CD4-positive, alpha-beta T cell treated with Interleukin-4 for 1 hour (primary cell): ENCODE measurements at regions not wholly inside any gene's neighbourhood (a gene's known extent, or its start where the extent isn't known, plus 50 kb on each side); places are given as distances from the start of the nearest gene placed in this dataset.
"Not testable (repeated sequence)": the region's sequence is repeated elsewhere in the genome, so short reads cannot be mapped to it uniquely, and the experiment has no call there.

Experiments used
- DNase-seq, 2 donors: peaks; one replicate each; pipeline ENCODE4 v3.0.0-alpha.2; 2020 to 2022

GRCh38 chr16:52308051-52308450, 238.9 kb downstream of the TOX3 start:
- DNase-seq, result no peak

GRCh38 chr16:52301026-52301425, 245.9 kb downstream of the TOX3 start:
- no peak for DNase-seq

DNA sequence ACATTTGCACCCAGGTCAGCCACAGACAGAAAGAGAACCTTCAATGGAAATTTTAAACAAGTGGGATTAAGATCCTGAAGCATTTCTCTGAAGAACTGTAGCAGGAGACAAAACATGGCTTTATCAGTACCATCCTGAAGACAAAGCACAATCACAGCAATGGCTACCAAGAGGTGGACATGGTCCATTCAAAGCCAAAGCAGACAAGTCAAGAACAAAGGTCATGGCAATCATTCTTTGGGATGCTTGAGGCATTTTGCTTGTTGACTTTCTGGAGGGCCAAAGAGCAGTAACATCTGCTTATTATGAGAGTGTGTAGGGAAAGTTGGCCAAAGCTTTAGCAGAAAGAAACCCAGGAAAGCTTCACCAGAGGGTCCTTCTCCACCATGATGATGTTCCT, 248.2 kb downstream of the TOX3 start:
- DNase-seq, result no peak

GRCh38 chr16:52296706-52297315, 250.1 kb downstream of the TOX3 start:
- not testable (repeated sequence) for DNase-seq

- DNase-seq, result no peak
Observed at GRCh38 chr16:52296076-52296475, 250.9 kb downstream of the TOX3 start.

GRCh38 chr16:52294660-52295059, 252.3 kb downstream of the TOX3 start:
- no peak for DNase-seq

DNA sequence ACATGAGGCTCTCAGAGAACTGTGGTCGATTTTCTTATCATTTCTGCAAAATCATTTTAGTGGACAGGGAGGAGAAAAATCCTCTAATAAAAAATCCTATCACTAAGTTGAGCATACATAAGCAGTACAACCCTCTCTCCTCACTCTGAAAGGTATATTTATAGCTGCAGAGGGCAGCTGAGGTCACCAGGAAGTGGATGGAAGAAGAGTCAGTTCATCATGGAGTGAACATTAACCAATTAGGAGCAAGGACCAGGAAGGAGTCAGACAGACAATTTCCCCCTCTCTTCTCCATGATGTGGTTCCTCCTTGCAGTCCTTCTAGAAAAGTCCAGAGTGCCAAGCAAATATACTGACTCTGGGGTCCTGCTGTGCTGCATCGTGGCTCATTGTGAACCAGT, 253.7 kb downstream of the TOX3 start:
- DNase-seq, result no peak

DNA sequence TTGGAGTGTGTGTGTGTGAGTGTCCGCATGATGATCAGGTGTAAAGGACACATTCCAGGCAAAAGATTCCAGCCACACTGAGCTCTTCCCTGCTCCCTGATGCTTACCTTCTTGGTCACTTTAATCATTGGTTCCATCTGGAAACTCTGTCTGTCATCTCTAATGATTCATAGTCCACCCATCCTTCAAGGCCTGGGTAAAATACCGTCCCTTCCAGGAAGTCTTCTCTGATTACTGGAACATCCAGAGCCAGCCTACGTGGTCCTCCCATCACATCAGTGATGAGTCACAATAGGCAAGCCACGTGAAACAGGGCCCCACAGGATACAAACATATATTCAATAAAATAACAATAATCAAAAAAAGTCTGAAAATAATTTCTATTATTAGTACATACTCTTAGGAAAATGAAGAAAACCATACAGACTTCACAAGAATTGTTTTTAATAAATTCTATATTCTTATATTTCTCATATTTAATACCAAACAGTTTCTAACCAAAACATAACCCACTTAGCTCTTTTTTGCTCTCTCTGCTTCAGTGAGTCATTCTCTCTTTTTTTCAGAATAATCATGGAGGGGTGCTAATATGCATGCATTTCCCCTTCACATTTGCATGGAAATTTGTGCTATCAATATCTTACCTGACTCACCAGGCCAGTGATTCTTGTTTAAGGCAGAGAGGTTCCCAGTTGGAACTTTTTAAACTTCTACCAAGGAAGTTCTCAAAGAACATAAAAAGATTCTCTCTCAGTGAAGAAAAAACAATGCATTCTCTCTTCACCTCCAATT, 263.2 kb downstream of the TOX3 start:
- DNase-seq, result no peak

DNA sequence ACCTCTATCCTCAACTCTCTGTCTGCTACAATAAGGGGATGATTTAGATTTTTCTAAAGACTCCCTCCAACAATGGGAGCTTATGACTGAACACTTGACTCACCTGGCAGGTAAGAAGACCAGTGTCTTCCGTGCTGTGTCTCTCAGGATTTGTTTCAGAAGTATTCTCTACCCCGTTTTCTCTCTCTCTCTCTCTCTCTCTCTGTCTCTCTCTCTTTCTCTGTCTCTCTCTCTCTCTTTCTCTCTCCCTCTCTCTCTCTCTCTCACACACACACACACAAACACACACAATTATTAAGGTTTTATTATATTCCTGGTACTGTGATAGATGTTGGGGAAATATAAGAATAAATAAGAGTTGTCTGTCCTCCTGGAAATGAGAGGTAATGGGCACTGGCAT, 263.9 kb downstream of the TOX3 start:
- DNase-seq, result no peak

DNA sequence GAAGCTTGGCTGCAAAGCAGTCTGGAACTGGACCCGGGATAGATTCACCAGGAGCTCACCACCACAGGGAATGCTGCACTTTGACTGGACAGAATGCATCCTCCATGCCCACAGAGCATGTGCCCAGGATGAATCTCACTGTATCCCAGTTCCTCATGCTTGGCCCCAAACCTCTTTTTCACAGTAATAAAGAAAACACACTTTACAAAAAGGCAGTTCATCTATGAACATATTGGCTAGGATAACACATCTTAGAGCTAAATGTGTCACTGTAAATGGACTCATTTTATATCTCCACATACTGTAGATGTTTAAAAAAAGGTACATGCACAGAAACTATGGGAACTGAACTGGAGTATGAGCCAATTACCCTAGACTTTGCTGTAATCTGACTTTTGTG, 266.9 kb downstream of the TOX3 start:
- no peak for DNase-seq

GRCh38 chr16:52271088-52271750, 275.7 kb downstream of the TOX3 start:
- DNase-seq, result no peak

GRCh38 chr16:52265446-52265861, 281.5 kb downstream of the TOX3 start:
- no peak for DNase-seq

- DNase-seq, result no peak
Observed at GRCh38 chr16:52257534-52257933, 289.4 kb downstream of the TOX3 start.

GRCh38 chr16:52256310-52257078, 290.4 kb downstream of the TOX3 start:
- no peak for DNase-seq

- no peak for DNase-seq
Observed at GRCh38 chr16:52254746-52255145, 292.2 kb downstream of the TOX3 start.

DNA sequence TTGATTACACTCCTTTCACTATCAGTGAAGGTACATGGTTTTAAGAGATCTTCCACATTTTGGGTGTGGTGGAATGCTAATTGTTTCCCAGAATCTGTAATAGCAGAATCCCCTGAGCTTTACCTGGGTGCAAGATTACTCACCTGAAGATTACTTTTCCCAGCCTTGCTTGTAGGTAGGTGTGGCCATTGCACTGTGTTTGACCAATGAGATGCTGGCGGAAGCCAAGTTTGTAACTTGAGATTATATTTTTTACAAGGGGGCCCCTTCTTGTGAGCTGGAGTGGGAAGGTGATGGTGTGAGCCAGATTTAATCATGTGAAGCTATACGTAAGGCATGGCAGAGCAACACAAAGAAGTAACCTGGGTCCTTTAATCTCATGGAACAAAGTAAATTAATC, 294.3 kb downstream of the TOX3 start:
- no peak for DNase-seq

DNA sequence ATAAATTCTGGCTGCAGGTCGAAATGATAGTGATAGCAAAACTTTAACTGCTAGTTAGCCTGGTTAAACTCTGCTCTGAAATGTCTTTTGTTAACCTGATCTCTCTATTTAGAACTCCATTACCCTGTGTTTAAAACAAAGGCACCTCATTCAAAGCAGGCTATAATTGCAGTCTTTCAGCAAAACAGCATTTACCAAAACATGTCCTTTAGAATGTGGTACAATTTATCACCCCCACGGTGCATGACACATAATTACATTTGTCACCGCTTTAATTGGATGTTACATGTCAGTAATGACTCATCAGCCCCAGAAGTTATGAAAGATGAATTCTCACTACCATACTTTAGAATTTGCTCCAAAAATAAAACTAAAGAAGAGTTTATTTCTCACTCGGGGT, 295.4 kb downstream of the TOX3 start:
- no peak for DNase-seq

GRCh38 chr16:52247737-52248136, 299.2 kb downstream of the TOX3 start:
- DNase-seq, result no peak

GRCh38 chr16:52238710-52239109, 308.2 kb downstream of the TOX3 start:
- DNase-seq, result no peak

DNA sequence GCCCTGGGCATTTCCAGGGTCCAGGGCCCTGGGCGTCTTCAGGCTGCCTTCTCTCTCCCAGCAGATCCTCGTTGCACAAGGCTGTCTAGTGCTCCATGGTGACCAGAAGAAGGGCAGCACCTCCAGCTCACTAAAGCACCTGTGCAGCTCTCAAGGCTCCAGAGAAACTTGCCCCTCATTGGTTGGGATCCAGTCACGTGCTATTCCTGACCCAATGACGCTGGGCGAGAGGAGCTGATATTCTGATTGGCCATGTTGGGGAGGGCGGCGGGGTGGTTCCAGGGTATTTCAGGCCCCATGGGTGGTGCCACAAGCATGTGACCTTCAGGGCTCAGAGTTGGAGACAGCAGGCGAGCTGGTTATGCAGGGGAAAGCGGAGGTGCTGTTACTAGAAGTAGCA, 309.1 kb downstream of the TOX3 start:
- DNase-seq, result no peak

- no peak for DNase-seq
Observed at GRCh38 chr16:52235186-52235585, 311.8 kb downstream of the TOX3 start.

- no peak for DNase-seq
Observed at GRCh38 chr16:52234626-52235025, 312.3 kb downstream of the TOX3 start.

GRCh38 chr16:52229471-52229870, 317.5 kb downstream of the TOX3 start:
- no peak for DNase-seq
